NCI-H524 treated with DMSO at 0.1 percent for 48 hours (cell line): ENCODE measurements at regions not wholly inside any gene's neighbourhood (a gene's known extent, or its start where the extent isn't known, plus 50 kb on each side); places are given as distances from the start of the nearest gene placed in this dataset.

Source experiments
- DNase-seq: peaks from one replicate; lab custom pipeline; 2025; lab: John Stamatoyannopoulos, UW

DNA sequence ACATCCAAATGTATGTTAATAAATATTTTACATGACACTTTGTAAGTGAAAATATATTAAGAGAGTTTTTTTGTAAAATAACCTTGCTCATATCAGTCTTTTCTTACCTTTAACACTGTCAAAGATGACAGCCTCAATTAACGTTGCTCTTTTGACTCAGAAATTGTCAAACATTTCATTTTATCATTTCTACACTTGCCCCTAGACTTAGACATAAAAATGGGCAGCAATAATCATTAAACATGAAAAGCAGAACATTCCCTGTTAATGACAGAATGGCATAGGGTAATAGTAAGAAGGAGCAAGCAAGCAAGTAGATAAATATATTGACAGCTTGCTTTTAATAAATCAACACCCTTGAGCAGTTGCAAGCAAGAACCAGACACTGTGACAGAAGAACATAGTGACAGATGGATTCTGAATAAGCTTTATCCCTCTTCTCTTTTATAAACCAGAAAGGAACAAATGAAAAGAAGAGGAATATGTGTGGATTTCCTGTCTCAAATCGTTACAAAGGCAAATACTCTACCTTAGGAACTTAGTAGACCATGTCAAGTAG, 796.0 kb upstream of the CHD1 start:
- peak; percentile 76 for DNase-seq

DNA sequence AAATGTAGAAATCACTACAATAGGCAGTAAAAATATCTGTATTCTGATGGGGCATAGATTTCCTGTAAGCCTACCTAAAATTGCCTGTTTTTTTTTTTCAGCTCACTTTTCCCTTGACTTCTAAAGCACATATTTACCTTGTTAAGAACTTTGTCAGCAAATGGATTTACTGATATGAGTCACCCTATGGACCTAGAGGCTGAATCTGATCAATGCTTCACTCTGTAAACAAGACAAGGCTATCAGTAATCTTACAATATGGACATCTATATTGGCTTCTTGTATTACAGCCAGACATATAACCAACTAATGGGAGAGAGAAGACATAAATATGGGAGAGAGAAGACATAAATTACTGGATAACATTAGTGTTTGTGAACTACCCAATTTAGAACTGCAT, 792.7 kb upstream of the CHD1 start:
- no peak for DNase-seq

DNA sequence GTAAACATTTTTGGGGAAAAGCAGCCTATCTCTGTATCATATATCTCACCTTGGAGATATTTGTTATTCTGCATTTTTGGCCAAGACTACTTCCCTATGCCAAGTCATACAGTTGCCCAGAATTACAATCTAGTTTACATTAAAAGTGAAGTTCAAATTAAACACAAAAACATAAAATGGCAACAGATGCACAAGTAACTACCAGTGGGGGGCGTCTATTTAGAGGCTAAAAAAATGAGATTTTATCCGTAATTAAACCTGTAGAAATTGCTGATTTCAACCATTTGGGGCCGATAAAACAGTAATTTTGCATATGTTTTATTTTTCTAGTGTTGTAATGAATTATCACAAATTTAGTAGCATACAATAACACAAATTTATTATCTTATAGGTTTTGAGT, 787.1 kb upstream of the CHD1 start:
- DNase-seq: no peak

DNA sequence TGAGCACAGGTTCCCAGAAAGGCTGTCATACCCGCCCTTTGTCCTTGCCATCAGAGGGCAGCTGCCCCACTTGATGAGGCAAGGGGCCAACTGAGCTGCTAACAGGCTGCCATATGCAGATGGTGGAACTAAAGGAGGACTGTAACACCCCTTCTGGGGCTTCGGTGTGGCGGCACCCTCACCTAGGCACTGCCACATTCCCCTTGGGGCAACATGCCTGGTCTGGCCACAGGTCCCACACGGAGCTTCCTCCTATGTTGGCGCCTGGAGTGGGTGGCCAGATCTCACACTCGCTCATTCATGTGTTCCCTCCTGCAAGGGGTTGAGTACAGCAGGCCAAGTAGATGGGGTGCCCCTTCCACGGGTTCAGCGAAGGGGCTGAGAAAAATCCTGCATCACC, 777.4 kb upstream of the CHD1 start:
- no peak for DNase-seq

DNA sequence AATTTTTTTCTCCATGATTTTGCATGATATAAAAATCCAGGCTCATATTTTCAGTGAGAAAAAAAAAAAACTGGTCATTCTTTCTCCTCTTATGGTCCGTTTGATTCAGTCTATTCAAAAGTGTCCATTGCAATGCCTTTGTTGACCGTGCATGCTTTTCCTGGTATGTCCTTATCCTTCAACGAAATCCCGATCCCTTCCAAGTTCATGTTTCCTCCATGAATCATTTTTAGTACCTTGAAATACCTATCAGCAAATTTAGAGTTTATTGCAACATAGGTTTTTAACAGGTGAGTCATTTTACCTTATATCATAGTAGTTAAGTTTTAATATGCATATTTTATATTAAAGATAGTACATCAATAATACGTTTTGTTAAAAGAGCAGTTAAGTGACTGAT, 773.8 kb upstream of the CHD1 start:
- no peak for DNase-seq

DNA sequence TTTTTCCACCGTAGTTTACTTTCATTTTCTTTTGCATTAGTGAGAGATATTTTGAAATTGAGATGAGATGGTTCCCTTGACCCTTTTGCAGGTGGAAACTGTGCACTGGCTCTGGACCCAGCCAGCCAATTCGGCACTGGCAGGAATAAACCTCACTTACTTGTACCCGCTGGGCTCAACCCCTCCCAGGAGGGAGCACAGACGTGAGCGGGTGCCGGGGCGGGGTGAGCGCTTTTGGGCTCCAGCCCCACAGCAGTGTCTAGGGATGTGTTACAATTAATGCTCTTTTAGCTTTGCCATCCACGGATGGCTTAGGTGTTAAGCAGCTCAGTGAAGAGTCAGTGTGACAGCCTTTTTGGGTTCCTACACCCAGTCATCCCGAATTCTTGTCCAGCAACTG, 766.1 kb upstream of the CHD1 start:
- DNase-seq: no peak

DNA sequence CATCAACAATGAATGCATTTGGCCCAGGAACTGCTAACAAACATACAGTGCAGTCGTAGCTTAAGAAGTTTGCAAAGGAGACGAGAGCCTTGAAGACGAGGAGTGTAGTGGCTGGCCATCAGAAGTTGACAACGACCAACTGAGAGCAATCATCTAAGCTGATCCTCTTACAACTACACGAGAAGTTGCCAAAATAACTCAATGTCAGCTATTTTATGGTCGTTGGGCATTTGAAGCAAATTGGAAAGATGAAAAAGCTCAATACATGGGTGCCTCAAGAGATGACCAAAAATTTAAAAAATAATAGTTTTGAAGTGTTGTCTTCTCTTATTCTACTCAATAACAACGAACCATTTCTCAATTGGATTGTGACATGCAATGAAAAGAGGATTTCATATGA, 757.7 kb upstream of the CHD1 start:
- no peak for DNase-seq

DNA sequence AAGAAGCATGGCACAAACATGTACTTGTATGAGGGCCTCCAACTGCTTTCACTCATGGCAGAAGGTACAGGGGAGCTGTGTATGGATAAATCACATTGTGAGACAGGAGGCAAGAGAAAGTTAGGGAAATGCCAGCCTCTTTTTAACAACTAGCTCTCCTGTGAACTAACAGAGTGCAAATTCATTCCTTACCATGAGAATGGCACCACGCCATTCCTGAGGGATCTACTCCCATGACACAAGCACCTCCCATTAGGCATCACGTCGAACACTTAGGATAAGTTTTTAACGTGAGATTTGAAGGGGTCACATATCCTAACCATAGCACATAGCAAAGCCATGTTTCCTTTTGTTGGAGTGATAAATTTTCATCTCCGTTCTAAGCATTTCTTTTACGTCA, 747.2 kb upstream of the CHD1 start:
- DNase-seq: no peak

DNA sequence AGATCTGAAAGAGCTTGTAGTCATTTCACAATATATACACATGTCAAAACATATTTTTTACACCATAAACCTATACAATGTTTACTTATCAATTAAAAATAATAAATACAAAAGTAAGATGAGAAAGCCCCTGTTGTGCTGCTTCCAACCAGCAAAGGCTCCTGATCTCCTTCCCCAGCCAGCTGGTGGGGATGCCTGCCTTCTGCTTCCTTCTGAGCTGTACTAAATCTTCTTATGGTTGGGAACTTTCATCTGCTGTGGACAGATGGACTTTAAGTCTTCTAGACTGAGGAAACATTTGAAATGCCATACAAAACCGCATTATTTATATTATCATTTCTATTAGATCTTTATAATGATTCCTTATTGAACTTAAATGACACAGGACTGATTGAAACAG, 745.3 kb upstream of the CHD1 start:
- peak; percentile 35 for DNase-seq

DNA sequence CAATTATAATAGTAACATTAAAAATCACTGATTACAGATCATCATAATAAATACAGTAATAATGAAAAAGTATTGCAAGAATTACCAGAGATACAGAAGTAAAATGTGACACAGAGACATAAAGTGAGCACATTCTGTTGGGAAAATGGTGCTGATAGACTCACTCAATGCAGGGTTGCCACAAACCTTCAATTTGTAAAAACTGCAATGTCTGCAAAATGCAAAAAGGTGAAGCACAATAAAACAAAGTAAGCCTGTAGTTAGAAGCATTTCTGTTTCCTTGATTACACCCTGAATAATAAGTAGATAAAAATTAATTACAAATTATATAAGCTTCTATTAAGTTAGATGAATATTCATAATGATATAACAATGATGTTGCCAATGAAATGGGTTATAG, 736.2 kb upstream of the CHD1 start:
- DNase-seq: no peak

DNA sequence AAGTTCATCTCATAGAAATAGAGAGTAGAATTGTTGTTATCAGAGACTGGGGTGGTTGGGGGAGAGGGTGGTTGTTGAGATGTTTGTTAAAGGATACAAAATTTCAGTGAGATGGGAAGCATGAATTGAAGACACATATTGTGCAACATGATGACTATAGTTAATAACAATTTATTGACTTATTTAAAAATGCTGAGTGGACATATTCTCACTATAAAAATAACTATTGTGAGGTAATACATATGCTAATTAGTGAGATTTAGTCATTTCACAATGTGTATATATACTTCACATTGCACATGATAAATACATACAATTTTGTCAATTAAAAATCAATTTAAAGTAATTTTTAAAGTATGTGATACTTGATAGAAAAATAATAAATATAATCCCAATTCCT, 722.5 kb upstream of the CHD1 start:
- no peak for DNase-seq

DNA sequence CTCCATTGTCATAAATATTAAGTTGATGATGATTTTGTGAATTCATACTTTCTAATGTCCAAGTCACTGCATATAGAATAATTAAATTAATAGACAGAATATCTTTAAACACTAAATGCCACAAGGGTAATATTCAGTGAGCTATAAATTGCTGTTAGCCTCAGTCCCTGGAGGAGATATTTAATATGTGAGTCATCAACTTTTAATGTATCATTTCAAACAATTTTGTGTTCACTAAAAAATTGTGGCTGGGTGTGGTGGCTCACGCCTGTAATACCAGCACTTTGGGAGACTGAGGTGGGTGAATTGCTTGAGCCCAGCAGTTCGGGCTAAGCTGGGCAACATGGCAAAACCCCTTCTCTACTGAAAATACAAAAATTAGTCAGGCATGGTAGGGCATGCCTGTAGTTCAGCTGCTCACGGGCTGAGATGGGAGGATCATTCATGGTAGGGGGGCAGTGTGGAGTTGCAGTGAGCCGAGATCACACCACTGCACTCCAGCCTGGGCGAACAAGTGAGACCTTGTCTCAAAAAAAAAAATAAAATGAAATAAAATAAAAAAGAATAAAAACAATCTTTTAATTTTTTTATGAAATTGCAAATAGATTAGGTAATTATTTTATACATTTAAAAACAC, 717.3 kb upstream of the CHD1 start:
- DNase-seq: no peak

DNA sequence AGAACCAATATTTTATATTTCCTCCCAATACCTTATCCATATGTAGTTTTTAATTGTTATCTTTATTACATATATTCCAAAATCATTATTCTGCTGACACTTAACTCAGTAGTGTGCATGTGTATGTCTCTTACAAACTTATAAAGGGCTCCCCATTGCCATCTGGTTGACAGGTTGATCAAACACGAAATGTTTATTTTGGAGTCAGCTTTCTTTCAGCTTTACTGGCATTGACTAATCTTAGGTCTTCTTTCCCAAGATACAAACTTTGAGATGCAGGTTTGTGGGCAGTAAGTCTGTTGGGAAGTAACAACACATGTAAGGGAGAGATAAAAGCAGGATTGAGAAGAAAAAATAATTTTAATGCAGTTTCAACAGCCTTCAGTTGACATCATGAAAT, 716.0 kb upstream of the CHD1 start:
- no peak for DNase-seq

DNA sequence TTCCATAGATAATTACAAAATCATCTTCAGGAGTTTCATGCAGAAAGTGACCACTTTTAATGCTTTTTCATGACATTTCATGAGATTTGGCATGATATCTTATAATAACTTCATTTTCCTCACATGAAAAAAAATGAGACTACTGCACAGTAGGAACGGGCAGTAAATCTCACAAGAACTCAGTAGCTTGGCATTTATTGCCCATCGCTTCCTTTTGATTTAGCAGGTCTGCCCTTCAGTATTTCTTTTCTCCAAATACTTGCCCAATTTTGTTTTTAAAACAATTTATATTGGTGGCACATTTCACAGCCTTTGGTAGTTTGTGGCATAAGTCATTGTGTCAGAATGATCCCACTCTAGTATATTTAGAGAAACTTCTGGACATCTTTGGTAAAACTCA, 711.8 kb upstream of the CHD1 start:
- DNase-seq: no peak

DNA sequence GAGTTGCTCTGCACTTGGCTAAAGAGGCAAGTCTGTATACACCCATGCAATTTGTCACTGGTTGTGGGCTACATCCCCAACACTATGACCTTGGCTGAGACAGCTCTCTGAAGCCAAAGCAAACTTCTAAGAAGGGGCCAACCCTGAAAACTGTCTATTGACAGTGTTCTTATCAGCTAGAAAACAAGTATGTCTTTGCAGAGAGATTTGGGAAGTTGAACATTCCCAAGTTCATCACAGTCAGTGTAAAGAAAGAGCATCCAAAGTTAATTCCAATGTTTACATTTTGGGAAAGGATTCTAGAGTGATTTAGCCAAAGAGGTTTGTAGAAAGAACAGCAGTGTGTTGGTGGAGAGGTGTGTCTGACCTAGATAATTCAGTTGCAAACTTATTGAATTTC, 711.1 kb upstream of the CHD1 start:
- DNase-seq: no peak

DNA sequence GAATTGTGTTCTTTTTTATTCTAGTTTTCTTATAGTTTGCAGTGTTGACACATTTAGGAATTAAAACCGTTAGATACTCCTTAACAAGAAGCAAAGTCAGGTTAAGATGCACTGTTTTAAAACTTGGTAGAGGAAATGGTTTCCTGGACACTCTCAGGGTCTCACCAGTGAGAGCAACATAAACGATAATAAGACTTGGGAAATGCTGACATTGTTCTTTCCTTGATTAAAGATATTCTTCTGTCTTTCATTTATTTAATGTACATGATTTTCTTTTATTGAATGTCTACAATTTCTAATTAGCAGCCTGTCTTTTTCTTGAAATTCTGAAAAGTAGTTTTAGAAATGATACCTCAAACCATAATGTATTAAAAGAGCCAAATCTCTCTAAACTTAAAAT, 707.9 kb upstream of the CHD1 start:
- no peak for DNase-seq

DNA sequence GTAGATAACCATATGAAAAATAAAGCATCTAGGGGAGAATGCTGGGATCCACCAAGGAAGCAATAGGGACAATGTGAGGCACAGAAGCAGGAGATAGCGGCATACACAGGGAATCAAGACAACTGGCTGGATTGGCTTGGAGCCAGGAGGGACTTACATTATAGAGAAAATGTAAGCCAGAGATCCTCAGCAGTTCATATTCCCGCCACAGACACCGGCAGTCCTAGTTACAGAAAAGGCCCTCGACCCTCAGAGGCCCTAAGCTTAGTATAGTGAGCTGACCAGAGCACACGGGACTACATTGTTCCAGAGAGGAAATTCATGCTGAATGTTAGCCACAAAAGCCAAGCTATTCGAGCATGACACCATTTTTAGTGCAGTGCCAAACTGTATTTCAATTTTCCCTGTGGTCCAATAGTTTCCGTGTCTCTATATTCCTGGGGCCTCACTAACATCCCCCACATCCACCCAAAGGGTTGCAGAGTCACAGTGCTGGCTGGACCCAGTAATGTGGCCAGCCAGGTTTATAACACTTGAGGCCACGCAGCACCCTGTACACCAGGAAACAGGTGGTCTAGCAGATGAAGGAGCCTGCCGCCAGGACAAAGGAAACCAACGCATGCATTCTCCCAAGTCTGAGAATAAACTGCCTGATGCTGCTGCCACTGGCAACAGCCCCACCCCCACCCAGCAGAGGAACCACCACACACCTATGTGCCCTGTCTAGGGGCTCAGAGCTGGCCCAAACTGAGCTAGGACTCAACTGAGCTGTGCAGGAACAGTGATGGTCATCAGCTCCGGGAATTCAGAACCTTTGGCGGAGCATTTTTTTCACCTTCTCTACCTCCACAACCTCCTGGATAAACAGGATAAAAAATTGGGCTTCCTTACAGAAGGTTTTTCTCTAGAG, 693.2 kb upstream of the CHD1 start:
- peak; percentile 11 for DNase-seq

DNA sequence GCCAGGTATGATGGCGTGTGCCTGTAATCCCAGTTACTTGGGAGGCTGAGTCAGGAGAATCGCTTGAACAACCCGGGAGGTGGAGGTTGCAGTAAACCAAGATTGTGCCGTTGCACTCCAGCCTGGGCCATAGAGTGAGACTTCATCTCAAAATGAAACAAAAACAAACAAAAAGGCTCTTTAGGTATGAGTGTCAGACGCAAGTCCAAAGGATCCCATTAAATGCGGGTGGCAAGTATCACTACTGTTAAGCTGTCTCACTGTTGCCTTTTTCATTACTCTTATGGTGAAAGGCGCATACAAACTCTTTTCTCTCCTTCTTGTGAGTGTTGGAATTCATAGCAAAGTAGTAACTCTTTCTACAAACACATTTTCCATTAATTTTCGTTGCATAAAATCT, 688.5 kb upstream of the CHD1 start:
- no peak for DNase-seq

DNA sequence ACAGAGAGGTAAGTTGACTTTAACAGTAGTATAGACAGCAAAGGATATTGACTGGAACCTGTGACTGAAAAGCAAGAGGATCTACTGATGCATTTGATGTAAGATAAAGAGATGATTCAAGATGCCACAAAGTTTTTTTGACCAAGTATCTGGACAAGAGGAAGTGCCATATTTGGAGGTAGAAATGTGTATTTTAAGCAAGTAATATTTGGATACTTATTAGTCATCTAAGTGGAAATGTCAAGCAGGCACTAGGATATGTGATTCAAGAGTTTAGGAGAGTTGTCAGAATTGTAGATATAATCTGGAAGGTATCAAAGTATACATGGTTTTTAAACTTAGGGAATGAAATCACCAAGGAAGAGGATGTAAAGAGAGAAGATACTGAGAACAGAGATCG, 686.1 kb upstream of the CHD1 start:
- no peak for DNase-seq

DNA sequence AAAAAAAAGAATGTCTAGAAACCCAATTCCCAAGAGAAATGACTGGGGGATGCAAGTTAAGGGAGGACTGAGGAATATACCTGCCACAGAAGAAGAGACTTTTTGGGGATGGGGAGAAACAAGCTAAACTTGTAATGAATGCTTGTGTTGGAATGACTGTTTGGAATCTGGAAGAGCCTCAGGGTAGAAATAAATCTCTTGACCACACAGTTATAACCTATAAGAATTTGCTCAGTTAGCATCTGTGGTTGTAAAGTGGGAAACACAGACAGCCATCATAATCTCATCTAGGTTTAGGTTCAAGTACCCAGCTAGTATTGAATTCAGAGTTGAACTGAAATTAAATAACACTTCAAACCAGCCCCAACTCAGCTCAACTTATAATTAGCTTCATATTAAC, 678.3 kb upstream of the CHD1 start:
- DNase-seq: no peak

DNA sequence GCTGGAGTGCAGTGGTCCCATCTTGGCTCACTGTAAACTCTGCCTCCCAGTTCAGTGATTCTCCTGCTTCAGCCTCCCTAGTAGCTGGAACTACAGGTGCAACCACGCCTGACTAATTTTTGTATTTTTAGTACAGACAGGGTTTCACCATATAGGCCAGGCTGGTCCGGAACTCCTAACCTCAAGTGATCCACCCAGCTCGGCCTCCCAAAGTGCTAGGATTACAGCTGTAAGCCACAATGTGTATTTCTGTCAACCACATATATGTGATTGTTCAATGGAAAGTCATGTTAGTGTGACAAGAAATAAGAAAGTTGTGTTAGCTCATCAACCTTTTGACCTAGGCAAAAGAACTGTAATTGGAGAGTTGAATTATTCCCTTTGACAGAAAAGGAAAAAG, 677.1 kb upstream of the CHD1 start:
- DNase-seq: no peak

DNA sequence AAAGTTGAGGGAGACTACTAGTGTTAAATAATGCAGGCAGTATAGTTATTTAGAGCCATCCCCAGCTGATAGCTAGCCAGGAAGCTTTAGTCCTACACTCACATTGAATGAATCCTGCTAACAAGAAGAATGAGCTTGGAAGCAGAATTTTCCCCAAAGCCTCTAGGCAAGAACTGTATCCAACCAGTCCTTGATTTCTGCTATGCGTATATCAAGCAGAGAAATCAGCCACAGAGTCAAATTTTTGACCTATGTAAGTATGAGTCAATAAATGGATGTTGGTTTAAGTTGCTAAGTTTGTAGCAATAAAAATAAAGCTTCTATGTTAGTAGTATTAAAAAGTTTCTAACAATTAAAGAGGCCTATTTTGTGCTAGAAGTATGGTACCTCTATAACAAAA, 672.1 kb upstream of the CHD1 start:
- no peak for DNase-seq

DNA sequence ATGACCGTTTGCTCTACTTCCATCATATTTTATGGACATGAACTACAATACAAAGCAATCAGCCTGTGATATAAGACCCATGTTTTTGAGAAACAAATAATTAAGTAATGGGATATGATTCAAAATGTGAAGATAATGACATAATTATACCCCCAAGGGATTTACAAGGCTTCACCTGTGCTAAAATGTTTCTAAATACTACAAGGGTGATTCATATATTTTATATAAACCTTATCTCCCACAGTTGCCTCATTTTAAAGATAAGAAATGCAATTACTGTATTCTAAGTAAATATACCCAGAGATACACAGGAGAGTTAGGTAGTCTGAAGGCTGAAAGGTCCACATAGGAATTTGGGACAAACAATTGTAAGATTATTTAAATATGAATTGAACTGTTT, 662.0 kb upstream of the CHD1 start:
- DNase-seq: no peak

DNA sequence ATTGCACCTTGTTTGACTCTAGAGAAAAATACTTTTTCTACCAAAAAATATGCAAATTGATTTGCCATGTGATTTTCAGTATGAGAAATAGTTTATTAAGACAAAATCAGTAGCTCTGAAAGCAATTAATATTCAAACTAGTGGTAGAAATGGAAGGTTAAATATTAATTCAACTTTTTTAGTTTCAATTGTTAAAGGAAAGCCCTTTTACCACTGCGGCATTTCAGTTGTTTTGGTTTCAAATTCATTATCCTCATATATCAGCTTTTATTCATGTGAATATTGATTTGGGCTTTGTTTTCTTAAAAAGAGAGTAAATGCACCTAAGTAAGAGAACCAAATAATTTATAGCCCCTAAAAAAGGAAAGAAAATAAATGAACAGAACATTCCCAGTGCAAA, 660.6 kb upstream of the CHD1 start:
- DNase-seq: no peak
